Muscle layer of duodenum (tissue), 2 donors: ENCODE measurements at regions not wholly inside any gene's neighbourhood (a gene's known extent, or its start where the extent isn't known, plus 50 kb on each side); places are given as distances from the start of the nearest gene placed in this dataset.

ENCODE experiments used
- H3K27ac ChIP-seq: one replicate; pipeline ENCODE4 v1.7.0; 2013; ENCODE audit warnings: mild to moderate bottlenecking, low read length
- H3K27me3 ChIP-seq: one replicate; pipeline ENCODE4 v1.7.0; 2013; ENCODE audit warnings: low read depth, mild to moderate bottlenecking, control low read depth, low read length
- H3K36me3 ChIP-seq, 2 donors: one replicate each; pipeline ENCODE4 v1.7.0; 2013; ENCODE audit warnings: low read length in 2 of 2, control low read depth in 1 of 2, mild to moderate bottlenecking in 1 of 2; ENCODE audit not compliant: insufficient read depth in 2 of 2, control insufficient read depth in 1 of 2
- H3K4me1 ChIP-seq, 2 donors: one replicate each; pipeline ENCODE4 v1.7.0; 2013; ENCODE audit warnings: low read length in 2 of 2, mild to moderate bottlenecking in 2 of 2, control low read depth in 1 of 2, moderate library complexity in 1 of 2; ENCODE audit not compliant: insufficient read depth in 2 of 2, control insufficient read depth in 1 of 2
- H3K4me3 ChIP-seq, 2 donors: one replicate each; pipeline ENCODE4 v1.7.0; 2013; ENCODE audit warnings: low read length in 2 of 2, low read depth in 1 of 2, mild to moderate bottlenecking in 1 of 2
- H3K9me3 ChIP-seq, 2 donors: one replicate each; pipeline ENCODE4 v1.7.0; 2013; ENCODE audit warnings: low read length in 2 of 2, control low read depth in 1 of 2, mild to moderate bottlenecking in 1 of 2; ENCODE audit not compliant: control insufficient read depth in 1 of 2
- donor health status: healthy.

DNA sequence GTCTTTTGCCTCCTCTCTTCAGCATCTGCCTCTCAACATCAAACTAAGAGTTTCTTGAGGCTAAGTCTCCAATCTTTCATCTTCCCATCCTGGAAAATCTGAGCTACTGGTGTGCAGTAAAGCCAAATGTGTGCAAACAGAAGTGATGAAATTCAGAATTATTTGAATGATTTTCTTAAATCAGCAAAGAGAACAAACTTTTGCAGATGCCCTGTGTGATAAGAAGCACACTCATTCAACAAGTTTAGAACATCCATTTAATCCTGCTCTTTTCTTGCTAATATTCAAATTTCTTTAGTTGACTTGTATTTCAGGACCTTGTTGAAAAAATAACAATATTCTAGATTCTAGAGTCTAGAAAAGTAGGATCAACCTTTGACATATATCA, 1374.9 kb upstream of the CELF4 start:
- no peak overlapping the region for H3K27ac ChIP-seq
- no peaks in the 10 kb centered on the region for H3K4me1 ChIP-seq
- no peaks in the 10 kb centered on the region for H3K27me3 ChIP-seq
- H3K9me3 ChIP-seq: no peaks in the 10 kb centered on the region
- no peaks in the 10 kb centered on the region for H3K36me3 ChIP-seq
- no peak overlapping the region for H3K4me3 ChIP-seq

DNA sequence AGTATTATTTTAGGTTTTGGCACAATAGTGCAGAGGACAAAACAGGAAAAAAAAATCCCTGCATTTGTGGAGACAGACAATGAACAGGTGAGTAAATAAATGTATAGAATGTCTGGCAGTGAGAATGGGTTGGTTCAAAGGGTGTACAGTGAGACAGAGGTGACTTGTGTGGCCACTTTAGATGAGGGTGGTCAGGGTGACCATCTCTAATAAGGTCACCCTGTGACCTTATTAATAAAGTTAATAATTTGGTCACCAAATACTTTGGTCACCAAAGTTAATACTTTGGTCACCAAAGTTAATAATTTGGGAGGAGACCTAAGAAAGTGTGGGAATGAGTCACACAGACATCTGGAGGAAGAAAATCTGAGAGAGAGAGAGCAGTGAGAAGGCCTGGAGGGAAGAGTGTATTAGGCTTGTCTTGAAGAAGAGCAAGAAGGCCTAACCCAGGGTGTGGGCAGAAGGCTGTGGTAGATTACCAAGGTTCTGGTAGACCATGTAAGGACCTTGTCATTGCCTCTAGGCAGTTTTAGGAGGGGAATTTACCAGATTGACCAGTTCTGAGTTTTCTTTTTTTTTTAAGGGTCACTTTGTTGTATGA, 1368.4 kb upstream of the CELF4 start:
- Histone ChIP-seq H3K36me3 (no peaks in the 10 kb centered on the region), H3K9me3 (no peaks in the 10 kb centered on the region), H3K4me1 (no peaks in the 10 kb centered on the region), H3K27ac (no peak overlapping the region), H3K4me3 (no peak overlapping the region), H3K27me3 (no peaks in the 10 kb centered on the region)

DNA sequence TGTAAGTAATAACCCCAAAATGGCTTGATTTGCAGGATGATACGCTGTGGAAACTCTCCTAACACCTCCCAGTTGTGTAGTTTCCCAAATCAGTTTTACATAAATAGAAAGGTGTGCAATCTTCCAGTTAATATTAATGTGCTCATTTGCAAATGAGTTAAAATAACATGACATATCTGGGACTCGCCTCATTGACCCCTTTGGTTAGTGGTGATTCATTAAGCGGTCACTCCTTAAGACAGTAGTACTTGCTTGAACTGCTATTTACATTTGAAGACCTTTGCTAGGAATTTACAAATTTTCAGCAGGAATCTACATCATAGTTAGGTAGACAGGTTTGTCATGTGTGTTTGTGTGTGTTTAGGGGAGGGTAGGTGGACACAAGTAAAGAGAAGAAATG, 1367.7 kb upstream of the CELF4 start:
- Histone ChIP-seq H3K27me3 (no peaks in the 10 kb centered on the region), H3K27ac (no peak overlapping the region), H3K4me1 (no peaks in the 10 kb centered on the region), H3K4me3 (no peak overlapping the region), H3K9me3 (no peaks in the 10 kb centered on the region), H3K36me3 (no peaks in the 10 kb centered on the region)

DNA sequence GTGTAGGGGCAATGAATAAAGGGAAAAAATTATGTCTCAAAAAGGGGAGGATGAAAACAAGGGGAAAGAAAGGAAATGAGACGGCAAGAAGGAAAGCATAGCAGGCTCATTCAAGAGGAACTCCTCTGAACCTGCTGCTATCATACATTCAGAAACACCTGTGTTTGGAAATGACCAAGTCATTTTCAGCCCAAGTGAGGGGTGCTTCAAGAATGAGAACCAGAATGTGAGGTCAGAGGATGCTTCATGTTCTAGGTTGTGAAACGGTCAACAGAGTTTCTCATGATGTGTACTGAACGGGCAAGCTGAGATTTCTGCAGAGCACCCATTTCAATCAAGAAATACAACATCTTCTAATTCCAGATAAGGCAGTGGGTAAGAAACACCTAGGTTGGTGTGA, 1367.2 kb upstream of the CELF4 start:
- Histone ChIP-seq H3K27me3 (no peaks in the 10 kb centered on the region), H3K9me3 (no peaks in the 10 kb centered on the region), H3K36me3 (no peaks in the 10 kb centered on the region), H3K27ac (no peak overlapping the region), H3K4me1 (no peaks in the 10 kb centered on the region), H3K4me3 (no peak overlapping the region)

DNA sequence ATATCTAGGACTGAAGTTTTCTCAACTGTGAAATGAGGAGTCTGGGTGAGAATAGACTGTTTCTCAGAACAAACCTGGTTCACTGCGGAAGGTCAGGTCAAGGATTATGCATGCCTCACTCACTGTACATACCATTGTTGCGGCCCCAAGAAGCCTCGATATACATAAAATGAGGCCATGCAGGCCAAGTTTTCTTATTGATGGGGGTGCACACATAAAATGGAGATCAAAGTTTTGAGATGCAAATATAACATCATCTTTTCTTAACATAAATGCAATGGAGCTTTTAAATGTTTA, 1366.1 kb upstream of the CELF4 start:
- no peaks in the 10 kb centered on the region for H3K9me3 ChIP-seq
- H3K27ac ChIP-seq: no peak overlapping the region

DNA sequence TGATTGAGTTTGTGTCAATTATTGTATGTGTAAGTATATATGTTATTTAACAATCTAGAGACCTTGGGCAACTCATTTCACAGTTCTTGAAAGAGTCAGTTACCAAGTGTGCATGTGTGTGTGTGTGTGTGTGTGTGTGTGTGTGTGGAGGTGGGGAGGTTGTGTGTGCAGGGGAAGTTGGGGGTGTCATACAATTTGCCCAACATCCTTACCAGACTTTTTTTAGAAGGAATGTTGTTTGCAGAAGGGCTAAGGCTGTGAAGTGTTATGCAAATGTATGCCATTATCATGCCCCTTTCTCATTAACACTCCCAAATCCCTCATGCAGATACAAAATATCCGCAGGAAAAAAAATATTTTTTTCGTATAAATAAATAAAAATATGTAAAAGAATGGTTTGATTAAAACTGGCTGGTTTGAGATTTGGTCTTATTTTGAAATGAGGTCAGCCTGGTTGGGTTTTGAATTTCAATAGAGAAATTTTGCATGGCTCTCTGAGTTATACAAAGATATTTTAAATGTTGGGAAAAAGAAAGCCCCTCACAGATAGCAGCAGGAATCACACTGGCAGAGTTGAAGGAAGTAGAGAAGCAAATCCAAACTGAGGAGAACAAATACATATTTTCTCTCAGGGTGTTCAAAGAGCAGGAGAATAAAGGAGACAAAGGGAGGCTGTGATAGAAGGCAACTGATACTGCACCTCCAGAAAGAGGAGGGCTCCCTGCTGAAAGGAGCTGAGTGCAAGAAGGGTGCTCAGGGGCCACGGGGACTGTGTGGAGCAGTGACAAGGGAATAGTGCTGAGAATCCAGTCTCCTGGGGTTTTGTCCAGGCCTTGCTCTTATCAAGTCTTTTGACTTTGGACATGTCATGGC, 1365.5 kb upstream of the CELF4 start:
- Histone ChIP-seq H3K36me3 (no peaks in the 10 kb centered on the region), H3K27ac (no peak overlapping the region), H3K27me3 (no peaks in the 10 kb centered on the region), H3K9me3 (no peaks in the 10 kb centered on the region), H3K4me3 (no peak overlapping the region), H3K4me1 (no peaks in the 10 kb centered on the region)

More for the DNA sequence above, 1366.1 kb upstream of the CELF4 start:
- no peaks in the 10 kb centered on the region for H3K4me1 ChIP-seq
- H3K4me3 ChIP-seq: no peak overlapping the region
- H3K36me3 ChIP-seq: no peaks in the 10 kb centered on the region
- H3K27me3 ChIP-seq: no peaks in the 10 kb centered on the region

DNA sequence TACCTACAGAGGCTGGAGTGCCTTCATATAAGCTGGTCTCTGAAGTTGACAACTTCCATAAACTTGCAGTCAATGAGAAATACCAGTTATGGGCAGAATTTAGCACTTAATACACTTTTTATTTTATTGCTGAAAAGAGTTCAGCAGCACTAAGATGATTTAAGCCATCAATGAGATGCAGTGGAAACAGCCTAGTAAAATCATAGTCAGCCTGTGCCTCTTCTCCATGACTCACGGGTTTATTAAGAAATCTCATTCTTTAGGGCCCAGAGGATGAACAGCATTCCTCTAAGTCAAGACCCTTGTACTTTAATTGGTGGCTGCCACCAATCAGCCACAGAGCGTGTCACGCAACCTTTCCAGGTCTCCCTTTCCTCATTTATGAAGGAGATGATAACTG, 1357.9 kb upstream of the CELF4 start:
- no peak overlapping the region for H3K27ac ChIP-seq
- H3K27me3 ChIP-seq: no peaks in the 10 kb centered on the region
- H3K9me3 ChIP-seq: no peaks in the 10 kb centered on the region
- no peaks in the 10 kb centered on the region for H3K4me1 ChIP-seq
- H3K36me3 ChIP-seq: no peaks in the 10 kb centered on the region
- H3K4me3 ChIP-seq: no peak overlapping the region

DNA sequence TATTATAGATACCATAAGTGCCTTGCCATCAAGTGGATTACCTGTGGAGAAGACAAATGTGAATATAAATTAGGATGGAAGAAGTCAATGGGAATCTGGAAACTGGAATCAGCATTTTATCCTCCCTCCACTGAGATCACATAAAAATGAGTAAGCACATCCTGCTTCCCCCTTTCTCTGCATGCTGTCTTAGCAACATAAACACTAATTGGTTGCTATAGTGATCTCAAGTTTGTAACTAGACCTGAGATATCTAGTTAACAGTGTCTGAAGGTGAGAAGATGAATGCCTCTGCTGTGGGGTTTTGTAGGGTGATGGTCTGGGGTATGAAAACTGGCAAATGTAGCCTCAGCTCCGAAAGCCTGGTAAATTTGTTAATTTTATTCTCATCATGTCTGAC, 1357.5 kb upstream of the CELF4 start:
- H3K27ac ChIP-seq: no peak overlapping the region
- H3K27me3 ChIP-seq: no peaks in the 10 kb centered on the region
- no peaks in the 10 kb centered on the region for H3K36me3 ChIP-seq
- no peaks in the 10 kb centered on the region for H3K4me1 ChIP-seq
- H3K4me3 ChIP-seq: no peak overlapping the region
- H3K9me3 ChIP-seq: no peaks in the 10 kb centered on the region

DNA sequence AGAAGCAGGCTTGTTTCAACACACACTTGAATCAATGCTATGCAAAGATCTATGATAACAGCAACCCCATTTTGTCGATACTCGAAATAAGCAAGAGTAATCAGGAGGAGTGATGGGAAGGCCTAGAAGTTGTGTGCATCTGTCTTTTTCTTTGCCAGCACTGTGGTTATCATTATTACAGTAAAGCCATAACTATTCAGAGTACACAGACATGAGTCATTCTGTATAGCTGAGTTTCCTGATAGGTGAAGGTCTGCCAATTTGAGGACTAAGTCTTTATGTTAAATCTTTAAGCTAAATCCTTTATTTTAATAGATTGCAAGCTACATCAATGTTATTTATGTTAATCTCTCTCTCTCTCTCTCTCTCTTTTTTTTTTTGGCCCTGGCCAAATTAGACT, 1344.4 kb upstream of the CELF4 start:
- Histone ChIP-seq H3K27me3 (no peaks in the 10 kb centered on the region), H3K4me1 (no peaks in the 10 kb centered on the region), H3K4me3 (no peak overlapping the region), H3K36me3 (no peaks in the 10 kb centered on the region), H3K27ac (no peak overlapping the region), H3K9me3 (no peaks in the 10 kb centered on the region)

DNA sequence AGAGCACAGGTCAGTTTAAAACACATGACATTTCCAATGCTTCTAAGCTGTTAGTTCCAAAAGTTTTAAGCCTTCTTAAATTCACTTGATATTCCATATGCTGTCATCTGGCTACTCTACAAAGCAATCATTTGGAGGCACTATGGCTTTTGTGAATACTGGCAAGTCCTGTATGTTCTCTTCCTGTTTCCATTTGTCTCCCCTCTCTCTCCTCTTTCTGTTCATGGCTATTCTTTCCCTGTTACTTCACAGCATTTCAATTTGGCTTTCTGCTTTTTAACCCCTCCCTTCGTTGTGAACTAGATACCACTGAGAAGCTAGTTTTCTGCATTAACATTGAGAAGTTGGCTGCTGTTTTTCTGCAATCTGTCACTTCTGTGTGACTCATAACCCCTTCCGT, 1337.2 kb upstream of the CELF4 start:
- Histone ChIP-seq H3K27me3 (no peaks in the 10 kb centered on the region), H3K9me3 (no peaks in the 10 kb centered on the region), H3K4me3 (no peak overlapping the region), H3K27ac (no peak overlapping the region), H3K36me3 (no peaks in the 10 kb centered on the region), H3K4me1 (no peaks in the 10 kb centered on the region)

DNA sequence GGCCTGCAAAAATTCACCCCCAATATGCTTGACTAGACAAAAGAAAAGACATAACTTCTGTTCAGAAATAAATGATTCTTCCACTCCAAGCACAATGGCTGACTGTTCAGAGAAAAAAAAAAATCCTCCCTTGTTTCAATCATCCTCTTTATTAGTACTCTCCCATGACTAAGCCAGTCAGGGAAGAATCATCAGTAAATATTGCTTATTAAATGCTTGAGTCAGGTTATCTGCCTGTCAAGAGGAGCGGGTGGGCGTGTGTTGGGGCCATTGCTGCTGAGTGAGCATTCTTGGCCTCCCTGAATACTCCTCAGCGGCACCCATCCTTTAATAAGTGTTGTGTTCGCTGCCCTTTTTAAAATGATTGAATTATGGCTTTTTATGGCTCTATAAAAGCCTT, 1334.8 kb upstream of the CELF4 start:
- Histone ChIP-seq H3K27me3 (no peaks in the 10 kb centered on the region), H3K27ac (no peak overlapping the region), H3K9me3 (no peaks in the 10 kb centered on the region), H3K4me3 (no peak overlapping the region), H3K4me1 (no peaks in the 10 kb centered on the region), H3K36me3 (no peaks in the 10 kb centered on the region)

DNA sequence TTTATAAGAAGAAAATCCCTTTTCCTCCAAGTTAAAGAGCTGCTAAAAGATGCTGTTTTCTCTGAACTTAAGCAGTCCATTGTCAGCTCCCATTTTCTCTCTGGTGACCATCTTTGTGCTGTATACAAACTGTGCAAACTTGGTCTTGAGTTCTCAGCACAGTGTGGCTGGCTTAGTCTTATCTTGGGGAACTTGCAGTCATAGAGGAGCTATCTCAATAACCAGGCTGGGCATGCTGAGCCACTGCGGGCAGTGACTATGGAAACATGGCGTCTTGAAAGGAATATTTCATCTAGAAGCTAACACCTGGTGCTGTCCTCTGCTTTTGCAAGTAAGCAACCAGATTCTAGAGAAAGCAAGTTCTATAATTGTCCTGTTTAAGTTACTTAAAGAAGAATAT, 1334.4 kb upstream of the CELF4 start:
- no peak overlapping the region for H3K4me3 ChIP-seq
- H3K9me3 ChIP-seq: no peaks in the 10 kb centered on the region
- H3K27me3 ChIP-seq: no peaks in the 10 kb centered on the region
- no peaks in the 10 kb centered on the region for H3K4me1 ChIP-seq
- no peak overlapping the region for H3K27ac ChIP-seq
- H3K36me3 ChIP-seq: no peaks in the 10 kb centered on the region
